ENCODE measurements at regions not wholly inside any gene's neighbourhood (a gene's known extent, or its start where the extent isn't known, plus 50 kb on each side); places are given as distances from the start of the nearest gene placed in this dataset.

DNA sequence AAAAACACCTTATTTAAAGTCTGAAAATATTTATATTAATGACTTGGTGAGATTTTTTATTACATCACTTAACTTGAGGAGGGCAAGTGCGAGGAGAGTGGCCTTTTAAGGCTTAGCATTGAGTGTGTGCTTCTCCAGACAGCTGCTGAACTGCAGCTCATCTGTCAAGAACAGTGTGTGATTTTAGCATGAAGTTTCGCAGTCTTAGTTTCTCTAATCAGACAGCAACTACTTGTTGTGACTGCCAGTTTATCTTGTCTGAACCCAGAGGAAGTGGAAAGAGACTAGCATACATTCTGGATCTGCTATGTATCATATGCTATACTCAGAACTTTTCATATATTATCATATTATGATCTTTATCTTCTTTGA is 291.7 kb upstream of the ROPN1 start:
- no peaks in the 10 kb centered on the region for H3K9me2 ChIP-seq (replicated peaks; ENCODE audit: control insufficient read depth, low read length)
- H3K79me2 ChIP-seq (ENCODE audit: control insufficient read depth, low read length): no peaks in the 10 kb centered on the region
- no peak for TF ChIP-seq EZH2phosphoT487 (IDR thresholded peaks at IDR 0.05; ENCODE audit: borderline replicate concordance, low read length)
- TF ChIP-seq, protein P1, sequence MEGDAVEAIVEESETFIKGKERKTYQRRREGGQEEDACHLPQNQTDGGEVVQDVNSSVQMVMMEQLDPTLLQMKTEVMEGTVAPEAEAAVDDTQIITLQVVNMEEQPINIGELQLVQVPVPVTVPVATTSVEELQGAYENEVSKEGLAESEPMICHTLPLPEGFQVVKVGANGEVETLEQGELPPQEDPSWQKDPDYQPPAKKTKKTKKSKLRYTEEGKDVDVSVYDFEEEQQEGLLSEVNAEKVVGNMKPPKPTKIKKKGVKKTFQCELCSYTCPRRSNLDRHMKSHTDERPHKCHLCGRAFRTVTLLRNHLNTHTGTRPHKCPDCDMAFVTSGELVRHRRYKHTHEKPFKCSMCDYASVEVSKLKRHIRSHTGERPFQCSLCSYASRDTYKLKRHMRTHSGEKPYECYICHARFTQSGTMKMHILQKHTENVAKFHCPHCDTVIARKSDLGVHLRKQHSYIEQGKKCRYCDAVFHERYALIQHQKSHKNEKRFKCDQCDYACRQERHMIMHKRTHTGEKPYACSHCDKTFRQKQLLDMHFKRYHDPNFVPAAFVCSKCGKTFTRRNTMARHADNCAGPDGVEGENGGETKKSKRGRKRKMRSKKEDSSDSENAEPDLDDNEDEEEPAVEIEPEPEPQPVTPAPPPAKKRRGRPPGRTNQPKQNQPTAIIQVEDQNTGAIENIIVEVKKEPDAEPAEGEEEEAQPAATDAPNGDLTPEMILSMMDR (IDR thresholded peaks at IDR 0.05; ENCODE audit: low read depth, low read length, poor library complexity, severe bottlenecking): no peak
- no peaks in the 10 kb centered on the region for H4K20me1 ChIP-seq (ENCODE audit: control insufficient read depth, insufficient read depth, low read depth, low read length)
- H3K4me3 ChIP-seq (ENCODE audit: low read length): no peak overlapping the region
- H3K4me1 ChIP-seq (ENCODE audit: control insufficient read depth, low read length): no peaks in the 10 kb centered on the region
- no peak overlapping the region for H3K4me2 ChIP-seq (ENCODE audit: low read length)
- no peaks in the 10 kb centered on the region for H3K36me3 ChIP-seq (ENCODE audit: control insufficient read depth, low read length)
- no peak overlapping the region for H3K27ac ChIP-seq (ENCODE audit: low read depth, low read length)
- no peaks in the 10 kb centered on the region for H3K9me3 ChIP-seq (ENCODE audit: control insufficient read depth, insufficient read depth, low read length)
- H3F3A ChIP-seq (ENCODE audit: control insufficient read depth, insufficient read depth): no peaks in the 10 kb centered on the region
- H3K27me3 ChIP-seq (ENCODE audit: control insufficient read depth, low read length): no peaks in the 10 kb centered on the region

DNA sequence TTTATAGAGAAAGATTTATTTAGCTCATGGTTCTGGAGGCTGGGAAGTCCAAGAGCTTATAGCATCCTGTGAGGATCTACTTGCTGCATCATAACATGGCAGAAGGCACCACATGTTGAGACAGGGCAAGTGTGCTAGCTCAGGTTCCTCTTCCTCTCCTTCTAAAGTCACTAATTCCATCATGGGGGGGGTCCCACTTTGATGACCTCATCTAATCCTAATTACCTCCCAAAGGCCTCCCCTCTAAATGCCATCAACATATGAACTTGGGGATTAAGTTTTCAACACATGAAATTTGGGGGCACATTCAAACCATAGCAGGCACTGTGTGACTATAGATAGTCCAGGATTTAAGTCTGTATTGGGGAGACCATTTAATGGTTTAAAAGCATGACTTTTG is 297.1 kb upstream of the ROPN1 start:
- H3K9me2 ChIP-seq (replicated peaks; ENCODE audit: control insufficient read depth, low read length): no peaks in the 10 kb centered on the region
- H3F3A ChIP-seq (ENCODE audit: control insufficient read depth, insufficient read depth): no peaks in the 10 kb centered on the region
- no peak for TF ChIP-seq EZH2phosphoT487 (IDR thresholded peaks at IDR 0.05; ENCODE audit: borderline replicate concordance, low read length)
- TF ChIP-seq, protein P1 (IDR thresholded peaks at IDR 0.05; ENCODE audit: low read depth, low read length, poor library complexity, severe bottlenecking): no peak
- H3K9me3 ChIP-seq (ENCODE audit: control insufficient read depth, insufficient read depth, low read length): no peaks in the 10 kb centered on the region
- H3K4me3 ChIP-seq (ENCODE audit: low read length): no peak overlapping the region
- H3K79me2 ChIP-seq (ENCODE audit: control insufficient read depth, low read length): no peaks in the 10 kb centered on the region
- H3K27me3 ChIP-seq (ENCODE audit: control insufficient read depth, low read length): no peaks in the 10 kb centered on the region
- no peak overlapping the region for H3K27ac ChIP-seq (ENCODE audit: low read depth, low read length)
- no peaks in the 10 kb centered on the region for H4K20me1 ChIP-seq (ENCODE audit: control insufficient read depth, insufficient read depth, low read depth, low read length)
- H3K4me2 ChIP-seq (ENCODE audit: low read length): no peak overlapping the region
- H3K4me1 ChIP-seq (ENCODE audit: control insufficient read depth, low read length): no peaks in the 10 kb centered on the region
- no peaks in the 10 kb centered on the region for H3K36me3 ChIP-seq (ENCODE audit: control insufficient read depth, low read length)

DNA sequence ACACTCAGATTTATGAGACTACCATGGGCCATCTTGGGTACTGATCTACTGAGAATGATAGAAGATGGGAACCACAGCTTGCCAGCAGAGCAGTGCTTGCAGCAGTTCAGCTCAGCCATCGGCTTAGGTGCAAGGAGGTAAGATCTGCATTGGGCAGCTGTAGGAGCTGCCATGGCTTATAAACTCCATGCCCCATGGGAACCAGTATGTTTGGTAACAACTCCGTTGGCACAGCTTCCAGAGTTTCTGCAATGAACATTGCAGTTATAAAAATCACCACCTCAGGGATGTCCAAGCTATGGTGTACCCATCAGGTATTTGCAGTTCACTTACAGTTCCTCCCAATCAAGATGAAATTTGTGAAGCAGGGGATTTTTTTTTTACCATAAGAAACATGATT is 299.1 kb upstream of the ROPN1 start:
- H3K36me3 ChIP-seq (ENCODE audit: control insufficient read depth, low read length): no peaks in the 10 kb centered on the region
- no peak for TF ChIP-seq EZH2phosphoT487 (IDR thresholded peaks at IDR 0.05; ENCODE audit: borderline replicate concordance, low read length)
- TF ChIP-seq, protein P1 (IDR thresholded peaks at IDR 0.05; ENCODE audit: low read depth, low read length, poor library complexity, severe bottlenecking): no peak

DNA sequence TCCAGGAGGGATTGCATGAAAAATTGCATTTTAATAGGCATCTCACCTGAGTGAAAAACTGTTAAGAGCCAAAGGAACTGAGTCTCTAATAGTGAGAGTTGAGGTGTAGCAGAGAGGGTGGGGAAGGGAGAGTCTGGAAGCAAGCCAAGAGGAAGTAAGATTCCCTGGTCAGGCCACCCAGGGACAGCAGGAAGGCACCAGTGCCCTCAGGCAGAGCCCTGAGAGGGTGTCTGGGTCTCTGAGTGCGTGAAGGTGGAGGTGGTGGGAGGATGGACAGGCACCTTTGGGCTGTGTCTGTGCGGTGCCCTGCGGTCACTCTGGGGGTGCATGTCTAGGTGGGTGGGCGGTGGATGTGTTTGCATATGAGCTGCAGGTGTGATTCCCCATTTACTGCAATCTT is 300.4 kb upstream of the ROPN1 start:
- no peak overlapping the region for H3K4me3 ChIP-seq (ENCODE audit: low read length)
- no peaks in the 10 kb centered on the region for H3K79me2 ChIP-seq (ENCODE audit: control insufficient read depth, low read length)
- no peaks in the 10 kb centered on the region for H3K9me3 ChIP-seq (ENCODE audit: control insufficient read depth, insufficient read depth, low read length)
- H3K36me3 ChIP-seq (ENCODE audit: control insufficient read depth, low read length): no peaks in the 10 kb centered on the region
- H4K20me1 ChIP-seq (ENCODE audit: control insufficient read depth, insufficient read depth, low read depth, low read length): no peaks in the 10 kb centered on the region
- no peaks in the 10 kb centered on the region for H3K4me1 ChIP-seq (ENCODE audit: control insufficient read depth, low read length)
- no peak overlapping the region for H3K27ac ChIP-seq (ENCODE audit: low read depth, low read length)
- no peaks in the 10 kb centered on the region for H3K9me2 ChIP-seq (replicated peaks; ENCODE audit: control insufficient read depth, low read length)
- H3K4me2 ChIP-seq (ENCODE audit: low read length): no peak overlapping the region
- no peak for TF ChIP-seq EZH2phosphoT487 (IDR thresholded peaks at IDR 0.05; ENCODE audit: borderline replicate concordance, low read length)
- TF ChIP-seq, protein P1 (IDR thresholded peaks at IDR 0.05; ENCODE audit: low read depth, low read length, poor library complexity, severe bottlenecking): no peak
- no peaks in the 10 kb centered on the region for H3F3A ChIP-seq (ENCODE audit: control insufficient read depth, insufficient read depth)
- no peaks in the 10 kb centered on the region for H3K27me3 ChIP-seq (ENCODE audit: control insufficient read depth, low read length)

More for the DNA sequence above, 299.1 kb upstream of the ROPN1 start:
- Histone ChIP-seq H4K20me1 (ENCODE audit: control insufficient read depth, insufficient read depth, low read depth, low read length) (no peaks in the 10 kb centered on the region), H3K4me1 (ENCODE audit: control insufficient read depth, low read length) (no peaks in the 10 kb centered on the region), H3K4me3 (ENCODE audit: low read length) (no peak overlapping the region), H3K27me3 (ENCODE audit: control insufficient read depth, low read length) (no peaks in the 10 kb centered on the region), H3K27ac (ENCODE audit: low read depth, low read length) (no peak overlapping the region), H3K9me3 (ENCODE audit: control insufficient read depth, insufficient read depth, low read length) (no peaks in the 10 kb centered on the region), H3K9me2 (replicated peaks; ENCODE audit: control insufficient read depth, low read length) (no peaks in the 10 kb centered on the region), H3K4me2 (ENCODE audit: low read length) (no peak overlapping the region), H3K79me2 (ENCODE audit: control insufficient read depth, low read length) (no peaks in the 10 kb centered on the region), H3F3A (ENCODE audit: control insufficient read depth, insufficient read depth) (no peaks in the 10 kb centered on the region)

All from DOHH2 (cell line).